Neural cell (in vitro differentiated cells): ENCODE measurements at regions not wholly inside any gene's neighbourhood (a gene's known extent, or its start where the extent isn't known, plus 50 kb on each side); places are given as distances from the start of the nearest gene placed in this dataset.

ENCODE experiments used
- H2AFZ ChIP-seq: fragments of 200-600, 300-800 bp; sonication (generic), shearing (Covaris generic); 2 replicates; pipeline ENCODE4 v1.6.0; 2014; ENCODE audit warnings: low read depth, mild to moderate bottlenecking, antibody characterized with exemption, low read length, moderate library complexity
- H3F3A ChIP-seq: fragments of 200-600 bp; shearing (Covaris generic); 2 replicates; pipeline ENCODE4 v1.6.1; 2016; ENCODE audit warnings: mild to moderate bottlenecking, moderate library complexity, mixed read lengths, antibody characterized with exemption, low read length; ENCODE audit not compliant: insufficient read depth, poor library complexity, severe bottlenecking
- H3K27ac ChIP-seq: fragments of 200-600, 300-800 bp; sonication (generic), shearing (Covaris generic); 2 replicates; pipeline ENCODE4 v1.5.1; 2014; ENCODE audit warnings: mild to moderate bottlenecking, low read length, moderate library complexity
- H3K27me3 ChIP-seq: fragments of 300-800, 200-600 bp; sonication (generic), shearing (Covaris generic); 2 replicates; pipeline ENCODE4 v1.6.0; 2014; ENCODE audit warnings: mild to moderate bottlenecking, low read depth, low read length, moderate library complexity; ENCODE audit not compliant: insufficient read depth
- H3K36me3 ChIP-seq: fragments of 300-800, 200-600 bp; sonication (generic), shearing (Covaris generic); 2 replicates; pipeline ENCODE4 v1.5.1; 2014; ENCODE audit warnings: mild to moderate bottlenecking, antibody characterized with exemption, low read length, moderate library complexity; ENCODE audit not compliant: insufficient read depth
- H3K4me2 ChIP-seq: fragments of 300-800, 200-600 bp; sonication (generic), shearing (Covaris generic); 2 replicates; pipeline ENCODE4 v1.6.0; 2014; ENCODE audit warnings: mild to moderate bottlenecking, low read length
- H3K4me3 ChIP-seq: fragments of 300-800, 200-600 bp; sonication (generic), shearing (Covaris generic); 2 replicates; pipeline ENCODE4 v1.5.1; 2014; ENCODE audit warnings: mild to moderate bottlenecking, low read length, moderate library complexity
- H3K79me2 ChIP-seq: fragments of 200-600 bp; shearing (Covaris generic); replicated peaks from 2 replicates; pipeline ENCODE4 v1.6.0; 2014; ENCODE audit warnings: mild to moderate bottlenecking, low read length, moderate library complexity; ENCODE audit not compliant: insufficient read depth
- H3K9ac ChIP-seq: fragments of 300-800, 200-600 bp; sonication (generic), shearing (Covaris generic); 2 replicates; pipeline ENCODE4 v1.6.1; 2016; ENCODE audit warnings: mild to moderate bottlenecking, low read length, mixed read lengths
- H3K9me2 ChIP-seq: fragments of 200-600 bp; shearing (Covaris generic); 2 replicates; pipeline ENCODE4 v1.6.1; 2016; ENCODE audit warnings: mild to moderate bottlenecking, low read length, mixed read lengths; ENCODE audit not compliant: insufficient read depth
- H3K9me3 ChIP-seq: fragments of 200-600, 300-800 bp; sonication (generic), shearing (Covaris generic); 2 replicates; pipeline ENCODE4 v1.6.1; 2016; ENCODE audit warnings: mild to moderate bottlenecking, mixed run types, low read length, moderate library complexity, mixed read lengths
- H4K20me1 ChIP-seq: fragments of 200-600 bp; shearing (Covaris generic); 2 replicates; pipeline ENCODE4 v1.6.1; 2016; ENCODE audit warnings: mild to moderate bottlenecking, mixed run types; ENCODE audit not compliant: insufficient read depth
- CTCF ChIP-seq: fragments of 450-650 bp; IDR thresholded peaks from 2 replicates; pipeline ENCODE4 v1.5.1; 2014; ENCODE audit warnings: antibody characterized with exemption, mild to moderate bottlenecking, moderate library complexity; ENCODE audit not compliant: poor library complexity, severe bottlenecking
- EP300 ChIP-seq: fragments of 450-650 bp; conservative IDR thresholded peaks from 2 replicates; pipeline ENCODE4 v1.6.1; 2014; ENCODE audit warnings: antibody characterized with exemption, mild to moderate bottlenecking, moderate library complexity; ENCODE audit not compliant: poor library complexity, severe bottlenecking
- EZH2 ChIP-seq: fragments of 200-600, 300-800 bp; shearing (Covaris generic), sonication (generic); IDR thresholded peaks from 2 replicates; pipeline ENCODE4 v1.6.1; 2014; ENCODE audit warnings: antibody characterized with exemption, low read length, borderline replicate concordance, mild to moderate bottlenecking; ENCODE audit not compliant: insufficient read depth, poor library complexity, severe bottlenecking
- MXI1 ChIP-seq: fragments of 450-650 bp; conservative IDR thresholded peaks from 2 replicates; pipeline ENCODE4 v1.6.1; 2014; ENCODE audit warnings: antibody characterized with exemption, mild to moderate bottlenecking; ENCODE audit not compliant: poor library complexity, severe bottlenecking
- POLR2AphosphoS5 ChIP-seq: IDR thresholded peaks from 2 replicates; pipeline ENCODE4 v1.6.1; 2012
- RAD21 ChIP-seq: fragments of 450-650 bp; conservative IDR thresholded peaks from 2 replicates; pipeline ENCODE4 v1.6.1; 2014; ENCODE audit warnings: antibody characterized with exemption, mild to moderate bottlenecking, moderate library complexity
- REST ChIP-seq: IDR thresholded peaks from 2 replicates; pipeline ENCODE4 v1.6.1; 2012; ENCODE audit warnings: borderline replicate concordance
- SMC3 ChIP-seq: fragments of 450-650 bp; conservative IDR thresholded peaks from 2 replicates; pipeline ENCODE4 v1.6.1; 2014; ENCODE audit warnings: antibody characterized with exemption, mild to moderate bottlenecking, moderate library complexity; ENCODE audit not compliant: poor library complexity
- TAF1 ChIP-seq: IDR thresholded peaks from 2 replicates; pipeline ENCODE4 v1.6.1; 2012; ENCODE audit warnings: low read depth

DNA sequence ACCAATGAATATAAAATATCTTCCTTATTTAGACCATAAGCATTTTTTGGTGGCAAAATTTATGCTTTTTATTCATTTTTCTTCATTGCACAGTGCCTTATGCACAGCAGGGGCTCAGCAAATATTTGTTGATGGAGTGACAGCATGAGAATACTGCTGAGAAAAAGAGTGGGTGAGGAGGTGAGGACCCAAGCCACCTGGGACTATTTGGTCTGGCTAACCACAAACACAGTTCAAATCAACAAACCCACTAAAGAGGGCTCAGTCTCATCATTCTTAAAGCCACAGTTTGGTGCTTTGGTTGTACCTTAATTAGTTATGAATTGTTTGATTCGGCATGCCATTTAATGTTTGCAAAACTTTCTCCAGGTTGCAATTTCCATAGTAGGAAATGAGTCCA, 183.5 kb upstream of the ZNF521 start:
- Histone ChIP-seq H3K9me3 (no peaks in the 10 kb centered on the region), H3K27ac (no peak overlapping the region), H3K9me2 (no peaks in the 10 kb centered on the region), H3K4me2 (no peak overlapping the region), H3K79me2 (no peaks in the 10 kb centered on the region), H3K36me3 (no peaks in the 10 kb centered on the region), H4K20me1 (no peaks in the 10 kb centered on the region), H3F3A (no peaks in the 10 kb centered on the region), H2AFZ (no peak overlapping the region), H3K9ac (no peak overlapping the region), H3K4me3 (no peak overlapping the region), H3K27me3 (no peaks in the 10 kb centered on the region)
- TF ChIP-seq EP300 (no peak), MXI1 (no peak), EZH2 (no peak), POLR2AphosphoS5 (no peak), SMC3 (no peak)

GRCh38 chr18:25534401-25534800, 182.4 kb upstream of the ZNF521 start:
- H3K4me3 ChIP-seq: no peak overlapping the region

More at GRCh38 chr18:25534401-25534800, 182.4 kb upstream of the ZNF521 start:
- Histone ChIP-seq H4K20me1 (no peaks in the 10 kb centered on the region), H2AFZ (no peak overlapping the region), H3K27me3 (no peaks in the 10 kb centered on the region), H3F3A (no peaks in the 10 kb centered on the region), H3K79me2 (no peaks in the 10 kb centered on the region), H3K4me2 (no peak overlapping the region), H3K36me3 (no peaks in the 10 kb centered on the region), H3K9me3 (no peaks in the 10 kb centered on the region), H3K9ac (no peak overlapping the region), H3K27ac (no peak overlapping the region), H3K9me2 (no peaks in the 10 kb centered on the region)
- no peak for TF ChIP-seq POLR2AphosphoS5
- no peak for TF ChIP-seq EZH2
- no peak for TF ChIP-seq SMC3
- TF ChIP-seq EP300: no peak
- TF ChIP-seq REST: no peak
- no peak for TF ChIP-seq TAF1
- TF ChIP-seq RAD21: no peak
- TF ChIP-seq MXI1: no peak
- TF ChIP-seq CTCF: no peak
